ENCODE measurements at regions not wholly inside any gene's neighbourhood (a gene's known extent, or its start where the extent isn't known, plus 50 kb on each side); places are given as distances from the start of the nearest gene placed in this dataset.

- H3K27ac ChIP-seq = no peak overlapping the region
- 3% methylated on average over 7 of the region's 7 CpGs for WGBS (ENCODE audit: missing lambda C conversion rate)
- TF ChIP-seq KDM1A (IDR thresholded peaks at IDR 0.05; ENCODE audit: low read depth) (no peak), MAX (IDR thresholded peaks at IDR 0.05) (no peak), MAFK (IDR thresholded peaks at IDR 0.05; ENCODE audit: partially characterized antibody) (no peak), ZNF302 (CRISPR knock-in tag; IDR thresholded peaks at IDR 0.05) (no peak), TP53 (CRISPR knock-in tag; IDR thresholded peaks at IDR 0.05) (no peak), CHD2 (IDR thresholded peaks at IDR 0.05; ENCODE audit: low read length, partially characterized antibody) (no peak), ELK1 (IDR thresholded peaks at IDR 0.05; ENCODE audit: low read depth, low read length) (no peak), BCL3 (IDR thresholded peaks at IDR 0.05) (no peak), BHLHE40 (IDR thresholded peaks at IDR 0.05; ENCODE audit: low read depth, low read length) (no peak)
- H3K9me3 ChIP-seq = no peaks in the 10 kb centered on the region
- ATAC-seq (no peak), FAIRE-seq (no peak), DNase-seq (ENCODE audit: low read depth in 1 of 2, low spot score in 1 of 2) (no peak)
- CTCF ChIA-PET = no interaction called here
- no peaks in the 10 kb centered on the region for H3K4me1 ChIP-seq
- H3K4me2 ChIP-seq = no peak overlapping the region
- POLR2A ChIA-PET = no interaction called here
- H3K4me3 ChIP-seq = no peak overlapping the region
Observed at GRCh38 chr10:130339911-130340310, 203.7 kb downstream of the GLRX3 start.

- POLR2A ChIA-PET = no interaction called here
- no peaks in the 10 kb centered on the region for H3K9me3 ChIP-seq
- DNase-seq (ENCODE audit: low read depth in 1 of 2, low spot score in 1 of 2) (no peak), ATAC-seq (no peak), FAIRE-seq (no peak)
- WGBS (ENCODE audit: missing lambda C conversion rate) = 3% methylated on average over 5 of the region's 5 CpGs
- no peak for TF ChIP-seq GATA3 (IDR thresholded peaks at IDR 0.05; ENCODE audit: borderline replicate concordance)
- TF ChIP-seq HOXB5 (CRISPR knock-in tag; IDR thresholded peaks at IDR 0.05) = no peak
- TF ChIP-seq ATOH8 (CRISPR knock-in tag; IDR thresholded peaks at IDR 0.05; ENCODE audit: low read depth) = no peak
- TF ChIP-seq ZNF302 (CRISPR knock-in tag; IDR thresholded peaks at IDR 0.05) = no peak
- TF ChIP-seq EHF (CRISPR knock-in tag; IDR thresholded peaks at IDR 0.05) = no peak
- TF ChIP-seq CTCF (IDR thresholded peaks at IDR 0.05) = no peak
- no peak for TF ChIP-seq ELK1 (IDR thresholded peaks at IDR 0.05; ENCODE audit: low read depth, low read length)
- CTCF ChIA-PET = no interaction called here
- no peak overlapping the region for H3K27ac ChIP-seq
- H3K4me3 ChIP-seq = no peak overlapping the region
- H3K4me1 ChIP-seq = no peaks in the 10 kb centered on the region
- H3K4me2 ChIP-seq = no peak overlapping the region
Observed at GRCh38 chr10:130340816-130341215, 204.6 kb downstream of the GLRX3 start.

GRCh38 chr10:130341356-130341755 lies 205.2 kb downstream of the GLRX3 start:
- 2% methylated on average over 6 of the region's 6 CpGs for WGBS (ENCODE audit: missing lambda C conversion rate)
- no peak for DNase-seq (ENCODE audit: low read depth in 1 of 2, low spot score in 1 of 2)
- TF ChIP-seq USF2 (IDR thresholded peaks at IDR 0.05) (no peak), HDAC2 (IDR thresholded peaks at IDR 0.05) (no peak), PHF8 (IDR thresholded peaks at IDR 0.05; ENCODE audit: borderline replicate concordance, low read depth) (no peak), ZSCAN20 (CRISPR knock-in tag; IDR thresholded peaks at IDR 0.05) (no peak), EHMT2 (IDR thresholded peaks at IDR 0.05; ENCODE audit: low read depth) (no peak), FOXS1 (CRISPR knock-in tag; IDR thresholded peaks at IDR 0.05) (no peak), GATA3 (IDR thresholded peaks at IDR 0.05; ENCODE audit: borderline replicate concordance) (no peak)
- ATAC-seq = no peak
- POLR2A ChIA-PET = no interaction called here
- no peak overlapping the region for H3K4me3 ChIP-seq
- CTCF ChIA-PET = no interaction called here
- H3K9me3 ChIP-seq = no peaks in the 10 kb centered on the region
- H3K4me2 ChIP-seq = no peak overlapping the region
- no peak for FAIRE-seq
- H3K4me1 ChIP-seq = no peaks in the 10 kb centered on the region
- no peak overlapping the region for H3K27ac ChIP-seq

Data from A549 (cell line).